Astrocyte of the cerebellum (primary cell): ENCODE measurements at regions not wholly inside any gene's neighbourhood (a gene's known extent, or its start where the extent isn't known, plus 50 kb on each side); places are given as distances from the start of the nearest gene placed in this dataset.

Source experiments
- DNase-seq: peaks from one replicate; pipeline ENCODE4 v3.0.0-alpha.2; 2011; ENCODE audit warnings: low read depth
- H3K4me3 ChIP-seq: 2 replicates; pipeline ENCODE4 v1.5.1; 2011; ENCODE audit warnings: mild to moderate bottlenecking, low read depth, low read length, moderate library complexity
- in situ Hi-C: cut with HindIII; loops from 2 replicates; pipeline ENCODE4 v1.10.0; 2017; ENCODE audit warnings: low sequenced_read_pairs
- TF ChIP-seq, protein P1 (sequence below): IDR thresholded peaks from 2 replicates; pipeline ENCODE4 v1.5.1; 2012; ENCODE audit warnings: low read length, low read depth, moderate library complexity, mild to moderate bottlenecking; ENCODE audit errors: missing control alignments

DNA sequence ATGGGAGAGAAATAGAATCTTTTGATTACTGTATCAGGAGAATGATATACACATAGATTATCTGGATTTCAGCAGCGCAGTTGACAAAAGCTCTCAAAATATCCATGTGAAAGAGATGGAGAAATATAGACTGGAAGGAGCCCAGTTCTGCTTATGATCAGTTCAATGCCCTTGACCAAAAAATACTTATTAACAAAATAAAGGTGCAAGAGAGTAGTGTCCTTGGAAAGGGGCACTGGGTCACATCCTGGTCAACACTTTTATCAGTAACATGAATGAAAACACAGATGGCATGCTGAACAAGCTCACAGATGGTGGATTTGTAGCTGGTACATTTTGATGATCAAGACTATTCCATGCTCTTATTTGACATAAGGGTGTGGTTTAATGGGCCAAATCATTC lies 63.9 kb upstream of the PLEKHG1 start:
- TF ChIP-seq, protein P1, sequence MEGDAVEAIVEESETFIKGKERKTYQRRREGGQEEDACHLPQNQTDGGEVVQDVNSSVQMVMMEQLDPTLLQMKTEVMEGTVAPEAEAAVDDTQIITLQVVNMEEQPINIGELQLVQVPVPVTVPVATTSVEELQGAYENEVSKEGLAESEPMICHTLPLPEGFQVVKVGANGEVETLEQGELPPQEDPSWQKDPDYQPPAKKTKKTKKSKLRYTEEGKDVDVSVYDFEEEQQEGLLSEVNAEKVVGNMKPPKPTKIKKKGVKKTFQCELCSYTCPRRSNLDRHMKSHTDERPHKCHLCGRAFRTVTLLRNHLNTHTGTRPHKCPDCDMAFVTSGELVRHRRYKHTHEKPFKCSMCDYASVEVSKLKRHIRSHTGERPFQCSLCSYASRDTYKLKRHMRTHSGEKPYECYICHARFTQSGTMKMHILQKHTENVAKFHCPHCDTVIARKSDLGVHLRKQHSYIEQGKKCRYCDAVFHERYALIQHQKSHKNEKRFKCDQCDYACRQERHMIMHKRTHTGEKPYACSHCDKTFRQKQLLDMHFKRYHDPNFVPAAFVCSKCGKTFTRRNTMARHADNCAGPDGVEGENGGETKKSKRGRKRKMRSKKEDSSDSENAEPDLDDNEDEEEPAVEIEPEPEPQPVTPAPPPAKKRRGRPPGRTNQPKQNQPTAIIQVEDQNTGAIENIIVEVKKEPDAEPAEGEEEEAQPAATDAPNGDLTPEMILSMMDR: no peak
- no peak overlapping the region for H3K4me3 ChIP-seq
- in situ Hi-C loops: no loop called here
- no peak for DNase-seq

DNA sequence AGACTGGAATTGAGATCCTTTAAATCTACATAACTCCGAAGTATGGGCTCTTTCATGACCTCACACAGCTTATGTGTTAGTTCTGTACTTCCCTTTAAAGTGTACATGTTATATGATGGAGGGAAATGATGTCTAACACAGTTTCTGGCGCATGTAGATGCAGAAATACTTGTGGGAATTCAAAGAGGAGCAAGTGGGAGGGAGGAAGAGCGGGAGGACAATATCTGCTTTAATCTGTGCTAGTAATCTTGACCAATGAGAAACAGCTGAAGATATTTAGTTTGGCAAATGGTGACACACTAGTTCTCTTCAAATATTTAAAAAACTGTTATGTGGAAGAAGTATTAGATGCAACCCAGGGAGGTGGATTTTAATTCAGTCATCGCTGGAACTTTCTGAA lies 62.9 kb upstream of the PLEKHG1 start:
- DNase-seq: no peak
- TF ChIP-seq, protein P1: no peak
- in situ Hi-C loops: no loop called here
- H3K4me3 ChIP-seq: no peak overlapping the region

- TF ChIP-seq, protein P1: no peak
- H3K4me3 ChIP-seq: no peak overlapping the region
- in situ Hi-C loops: no loop called here
These were observed 62.2 kb upstream of the PLEKHG1 start for GRCh38 chr6:150537491-150537890.

GRCh38 chr6:150537893-150538292 lies 61.8 kb upstream of the PLEKHG1 start:
- no peak overlapping the region for H3K4me3 ChIP-seq
- DNase-seq: no peak
- in situ Hi-C loops: no loop called here
- TF ChIP-seq, protein P1: no peak

More at GRCh38 chr6:150537491-150537890, 62.2 kb upstream of the PLEKHG1 start:
- DNase-seq: no peak

DNA sequence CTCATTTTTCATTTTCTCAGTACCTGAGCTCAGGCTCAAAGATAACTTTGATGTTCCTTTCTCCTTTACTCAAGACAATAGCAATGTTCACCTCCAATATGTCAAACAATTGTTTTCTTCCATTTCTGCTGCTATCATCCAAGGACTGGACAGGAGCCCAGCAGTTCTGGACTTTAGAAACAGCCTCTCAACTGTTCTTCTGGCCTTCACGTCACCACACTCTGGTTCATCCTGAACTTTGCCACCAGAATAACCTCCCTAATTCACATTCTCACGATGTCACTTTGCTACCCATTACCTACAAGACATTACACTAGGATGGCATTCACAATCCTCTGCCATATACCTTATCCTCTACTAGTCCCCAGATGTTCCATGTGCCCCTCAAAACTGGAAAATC lies 60.6 kb upstream of the PLEKHG1 start:
- no peak for DNase-seq
- TF ChIP-seq, protein P1: no peak
- in situ Hi-C loops: no loop called here
- no peak overlapping the region for H3K4me3 ChIP-seq

- in situ Hi-C loops: no loop called here
- no peak overlapping the region for H3K4me3 ChIP-seq
- TF ChIP-seq, protein P1: no peak
- no peak for DNase-seq
These were observed 60.1 kb upstream of the PLEKHG1 start for GRCh38 chr6:150539568-150539967.

- in situ Hi-C loops: no loop called here
- H3K4me3 ChIP-seq: no peak overlapping the region
- DNase-seq: no peak
- TF ChIP-seq, protein P1: no peak
These were observed 58.1 kb upstream of the PLEKHG1 start for GRCh38 chr6:150541576-150541975.
